HEK293T (cell line): ENCODE measurements at regions not wholly inside any gene's neighbourhood (a gene's known extent, or its start where the extent isn't known, plus 50 kb on each side); places are given as distances from the start of the nearest gene placed in this dataset.
"Not testable (repeated sequence)": the region's sequence is repeated elsewhere in the genome, so short reads cannot be mapped to it uniquely, and the experiment has no call there.

Experiments
- FOXK2 ChIP-seq: fragments of 450-650 bp; IDR thresholded peaks from 2 replicates; pipeline ENCODE4 v1.6.1; 2016; ENCODE audit warnings: mild to moderate bottlenecking
- LEF1 ChIP-seq: fragments of 450-650 bp; IDR thresholded peaks from 2 replicates; pipeline ENCODE4 v1.6.1; 2017; ENCODE audit warnings: mild to moderate bottlenecking, borderline replicate concordance
- SP1 ChIP-seq: fragments of 450-650 bp; IDR thresholded peaks from 2 replicates; pipeline ENCODE4 v1.6.1; 2017

- TF ChIP-seq LEF1, SP1, FOXK2: not testable (repeated sequence)
These were observed 52.3 kb upstream of the LRRC30 start for GRCh38 chr18:7178568-7178967.
